OCI-LY7 (cell line): ENCODE measurements at regions not wholly inside any gene's neighbourhood (a gene's known extent, or its start where the extent isn't known, plus 50 kb on each side); places are given as distances from the start of the nearest gene placed in this dataset.

Source experiments
- EZH2phosphoT487 ChIP-seq: fragments of 200-600 bp; sonication (generic); IDR thresholded peaks from 2 replicates; pipeline ENCODE4 v1.6.1; 2018; ENCODE audit warnings: low read depth, borderline replicate concordance, mild to moderate bottlenecking, mixed run types, antibody characterized with exemption, low read length, moderate library complexity, mixed read lengths
- TF ChIP-seq, protein P1 (sequence below): fragments of 200-600 bp; sonication (generic); conservative IDR thresholded peaks from 2 replicates; pipeline ENCODE4 v1.5.1; 2014; ENCODE audit warnings: mild to moderate bottlenecking, antibody characterized with exemption, low read length, moderate library complexity, mixed read lengths

GRCh38 chr14:65331652-65332051 is 80.9 kb upstream of the FUT8 start:
- TF ChIP-seq, protein P1, sequence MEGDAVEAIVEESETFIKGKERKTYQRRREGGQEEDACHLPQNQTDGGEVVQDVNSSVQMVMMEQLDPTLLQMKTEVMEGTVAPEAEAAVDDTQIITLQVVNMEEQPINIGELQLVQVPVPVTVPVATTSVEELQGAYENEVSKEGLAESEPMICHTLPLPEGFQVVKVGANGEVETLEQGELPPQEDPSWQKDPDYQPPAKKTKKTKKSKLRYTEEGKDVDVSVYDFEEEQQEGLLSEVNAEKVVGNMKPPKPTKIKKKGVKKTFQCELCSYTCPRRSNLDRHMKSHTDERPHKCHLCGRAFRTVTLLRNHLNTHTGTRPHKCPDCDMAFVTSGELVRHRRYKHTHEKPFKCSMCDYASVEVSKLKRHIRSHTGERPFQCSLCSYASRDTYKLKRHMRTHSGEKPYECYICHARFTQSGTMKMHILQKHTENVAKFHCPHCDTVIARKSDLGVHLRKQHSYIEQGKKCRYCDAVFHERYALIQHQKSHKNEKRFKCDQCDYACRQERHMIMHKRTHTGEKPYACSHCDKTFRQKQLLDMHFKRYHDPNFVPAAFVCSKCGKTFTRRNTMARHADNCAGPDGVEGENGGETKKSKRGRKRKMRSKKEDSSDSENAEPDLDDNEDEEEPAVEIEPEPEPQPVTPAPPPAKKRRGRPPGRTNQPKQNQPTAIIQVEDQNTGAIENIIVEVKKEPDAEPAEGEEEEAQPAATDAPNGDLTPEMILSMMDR, result no peak
- no peak for TF ChIP-seq EZH2phosphoT487
